ENCODE measurements at regions not wholly inside any gene's neighbourhood (a gene's known extent, or its start where the extent isn't known, plus 50 kb on each side); places are given as distances from the start of the nearest gene placed in this dataset.

GRCh38 chr5:56696900-56697299 is 118.4 kb upstream of the MAP3K1 start:
- FAIRE-seq (no peak), DNase-seq (ENCODE audit: low read depth, low spot score) (no peak)
- Histone ChIP-seq H3K9me3 (ENCODE audit: control insufficient read depth, low read depth, low read length) (no peaks in the 10 kb centered on the region), H4K20me1 (ENCODE audit: control insufficient read depth, extremely low read depth, insufficient read depth, low read length) (no peaks in the 10 kb centered on the region), H3K9me1 (ENCODE audit: control insufficient read depth, extremely low read depth, insufficient read depth, low read length) (no peaks in the 10 kb centered on the region), H3K4me2 (ENCODE audit: control insufficient read depth, extremely low read depth, insufficient read depth, low read depth, low read length) (no peak overlapping the region), H3K27ac (ENCODE audit: control insufficient read depth, insufficient read depth, low read length) (no peak overlapping the region), H3K4me1 (ENCODE audit: control insufficient read depth, extremely low read depth, insufficient read depth, low read length) (no peaks in the 10 kb centered on the region), H3K27me3 (ENCODE audit: control insufficient read depth, extremely low read depth, insufficient read depth, low read length) (no peaks in the 10 kb centered on the region), H3K79me2 (ENCODE audit: control insufficient read depth, insufficient read depth, low read length) (no peaks in the 10 kb centered on the region), H2AFZ (ENCODE audit: control insufficient read depth, low read length) (no peak overlapping the region), H3K36me3 (ENCODE audit: control insufficient read depth in 2 of 2, extremely low read depth in 1 of 2, insufficient read depth in 2 of 2, low read length in 2 of 2) (no peaks in the 10 kb centered on the region), H3K9ac (ENCODE audit: control insufficient read depth, extremely low read depth, insufficient read depth, low read length) (no peak overlapping the region), H3K4me3 (ENCODE audit: control insufficient read depth in 2 of 3, extremely low read depth in 1 of 3, insufficient read depth in 2 of 3, low read depth in 1 of 3, low read length in 3 of 3) (no peak overlapping the region)
- dilution Hi-C loops (cut with MboI; ENCODE audit: extremely low pct_ligation_motif_present, low sequenced_read_pairs) = no loop called here
- no peak for TF ChIP-seq CTCF (optimal IDR thresholded peaks at IDR 0.05 in 1 of 3, IDR thresholded peaks at IDR 0.05 in 1 of 3, conservative IDR thresholded peaks at IDR 0.05 in 1 of 3; ENCODE audit: extremely low read depth in 1 of 3, insufficient read depth in 2 of 3, low read length in 3 of 3)
- TF ChIP-seq EZH2 (IDR thresholded peaks at IDR 0.05; ENCODE audit: low read length) = no peak

- dilution Hi-C loops (cut with MboI; ENCODE audit: extremely low pct_ligation_motif_present, low sequenced_read_pairs) = no loop called here
- Histone ChIP-seq H3K4me2 (ENCODE audit: control insufficient read depth, extremely low read depth, insufficient read depth, low read depth, low read length) (no peak overlapping the region), H3K79me2 (ENCODE audit: control insufficient read depth, insufficient read depth, low read length) (no peaks in the 10 kb centered on the region), H3K9me1 (ENCODE audit: control insufficient read depth, extremely low read depth, insufficient read depth, low read length) (no peaks in the 10 kb centered on the region), H3K36me3 (ENCODE audit: control insufficient read depth in 2 of 2, extremely low read depth in 1 of 2, insufficient read depth in 2 of 2, low read length in 2 of 2) (no peaks in the 10 kb centered on the region), H4K20me1 (ENCODE audit: control insufficient read depth, extremely low read depth, insufficient read depth, low read length) (no peaks in the 10 kb centered on the region), H2AFZ (ENCODE audit: control insufficient read depth, low read length) (no peak overlapping the region), H3K4me3 (ENCODE audit: control insufficient read depth in 2 of 3, extremely low read depth in 1 of 3, insufficient read depth in 2 of 3, low read depth in 1 of 3, low read length in 3 of 3) (no peak overlapping the region), H3K27ac (ENCODE audit: control insufficient read depth, insufficient read depth, low read length) (no peak overlapping the region), H3K9ac (ENCODE audit: control insufficient read depth, extremely low read depth, insufficient read depth, low read length) (no peak overlapping the region), H3K9me3 (ENCODE audit: control insufficient read depth, low read depth, low read length) (no peaks in the 10 kb centered on the region), H3K27me3 (ENCODE audit: control insufficient read depth, extremely low read depth, insufficient read depth, low read length) (no peaks in the 10 kb centered on the region), H3K4me1 (ENCODE audit: control insufficient read depth, extremely low read depth, insufficient read depth, low read length) (no peaks in the 10 kb centered on the region)
- FAIRE-seq (no peak), DNase-seq (ENCODE audit: low read depth, low spot score) (no peak)
- no peak for TF ChIP-seq CTCF (optimal IDR thresholded peaks at IDR 0.05 in 1 of 3, IDR thresholded peaks at IDR 0.05 in 1 of 3, conservative IDR thresholded peaks at IDR 0.05 in 1 of 3; ENCODE audit: extremely low read depth in 1 of 3, insufficient read depth in 2 of 3, low read length in 3 of 3)
- no peak for TF ChIP-seq EZH2 (IDR thresholded peaks at IDR 0.05; ENCODE audit: low read length)
Observed at GRCh38 chr5:56693220-56693579, 122.1 kb upstream of the MAP3K1 start.
